ENCODE measurements at regions not wholly inside any gene's neighbourhood (a gene's known extent, or its start where the extent isn't known, plus 50 kb on each side); places are given as distances from the start of the nearest gene placed in this dataset.

DNA sequence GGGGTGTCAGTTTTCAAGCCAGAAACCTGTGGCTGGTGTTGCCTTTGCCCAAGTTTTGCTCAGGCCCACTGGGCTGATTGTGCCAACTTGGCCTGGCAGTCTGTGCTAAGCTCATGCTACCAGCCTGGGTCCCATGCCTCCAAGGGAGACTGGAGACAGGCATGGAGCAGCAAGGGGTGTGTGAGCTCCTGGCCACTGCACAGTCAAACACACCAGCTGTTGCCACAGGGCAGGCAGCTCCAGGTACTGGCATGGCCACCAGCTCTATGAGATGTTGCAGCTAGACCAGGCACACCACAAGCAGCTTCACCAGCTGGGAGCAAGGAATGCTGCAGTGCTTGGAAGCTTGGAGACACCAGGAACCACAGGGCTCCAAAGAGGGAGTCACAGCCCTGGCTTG is 638.8 kb downstream of the PLOD2 start:
- Mint-ChIP-seq H3K9me3 (peaks cover 0 to 9% (median 2%) of the 10 kb centered on the region in 7 donors), H3K4me3 (no peak overlapping the region), H3K27ac (no peak overlapping the region), H3K4me1 (no peaks in the 10 kb centered on the region), H3K36me3 (no peaks in the 10 kb centered on the region), H3K27me3 (ENCODE audit: low read depth in 3 of 3) (no peaks in the 10 kb centered on the region)
- peaks cover 5 to 14% of the 10 kb centered on the region in 2 donors for H3K9me3 ChIP-seq (replicated peaks in 1 of 2; ENCODE audit: control insufficient read depth in 1 of 2, insufficient read depth in 1 of 2, low read length in 2 of 2)
- DNase-seq, result no peak
- no peaks in the 10 kb centered on the region for H3K79me2 ChIP-seq (ENCODE audit: insufficient read depth, low read length)
- TF ChIP-seq, protein P1, sequence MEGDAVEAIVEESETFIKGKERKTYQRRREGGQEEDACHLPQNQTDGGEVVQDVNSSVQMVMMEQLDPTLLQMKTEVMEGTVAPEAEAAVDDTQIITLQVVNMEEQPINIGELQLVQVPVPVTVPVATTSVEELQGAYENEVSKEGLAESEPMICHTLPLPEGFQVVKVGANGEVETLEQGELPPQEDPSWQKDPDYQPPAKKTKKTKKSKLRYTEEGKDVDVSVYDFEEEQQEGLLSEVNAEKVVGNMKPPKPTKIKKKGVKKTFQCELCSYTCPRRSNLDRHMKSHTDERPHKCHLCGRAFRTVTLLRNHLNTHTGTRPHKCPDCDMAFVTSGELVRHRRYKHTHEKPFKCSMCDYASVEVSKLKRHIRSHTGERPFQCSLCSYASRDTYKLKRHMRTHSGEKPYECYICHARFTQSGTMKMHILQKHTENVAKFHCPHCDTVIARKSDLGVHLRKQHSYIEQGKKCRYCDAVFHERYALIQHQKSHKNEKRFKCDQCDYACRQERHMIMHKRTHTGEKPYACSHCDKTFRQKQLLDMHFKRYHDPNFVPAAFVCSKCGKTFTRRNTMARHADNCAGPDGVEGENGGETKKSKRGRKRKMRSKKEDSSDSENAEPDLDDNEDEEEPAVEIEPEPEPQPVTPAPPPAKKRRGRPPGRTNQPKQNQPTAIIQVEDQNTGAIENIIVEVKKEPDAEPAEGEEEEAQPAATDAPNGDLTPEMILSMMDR (IDR thresholded peaks at IDR 0.05), result no peak
- no peaks in the 10 kb centered on the region for H3K27me3 ChIP-seq (ENCODE audit: control insufficient read depth in 2 of 2, insufficient read depth in 2 of 2, low read length in 2 of 2)
- H2AFZ ChIP-seq (ENCODE audit: insufficient read depth, low read depth, low read length, poor library complexity, severe bottlenecking), result no peak overlapping the region
- no peak overlapping the region for H3K27ac ChIP-seq (ENCODE audit: low read depth in 1 of 2, low read length in 2 of 2)
- intact Hi-C loops (cut with micrococcal nuclease), result no loop called here
- no peaks in the 10 kb centered on the region for H3K4me1 ChIP-seq (ENCODE audit: control insufficient read depth in 1 of 2, insufficient read depth in 2 of 2, low read length in 2 of 2)
- H3K4me3 ChIP-seq (replicated peaks in 1 of 3; ENCODE audit: low read depth in 2 of 3, low read length in 3 of 3), result no peak overlapping the region
- H4K20me1 ChIP-seq (ENCODE audit: insufficient read depth, low read length), result no peaks in the 10 kb centered on the region
- no peaks in the 10 kb centered on the region for H3K36me3 ChIP-seq (replicated peaks in 1 of 2; ENCODE audit: control insufficient read depth in 1 of 2, insufficient read depth in 2 of 2, low read length in 2 of 2)
- no peak overlapping the region for H3K9ac ChIP-seq (ENCODE audit: insufficient read depth, low read length, poor library complexity, severe bottlenecking)
- no peak overlapping the region for H3K4me2 ChIP-seq (replicated peaks; ENCODE audit: extremely low read depth, low read length, poor library complexity, severe bottlenecking)

DNA sequence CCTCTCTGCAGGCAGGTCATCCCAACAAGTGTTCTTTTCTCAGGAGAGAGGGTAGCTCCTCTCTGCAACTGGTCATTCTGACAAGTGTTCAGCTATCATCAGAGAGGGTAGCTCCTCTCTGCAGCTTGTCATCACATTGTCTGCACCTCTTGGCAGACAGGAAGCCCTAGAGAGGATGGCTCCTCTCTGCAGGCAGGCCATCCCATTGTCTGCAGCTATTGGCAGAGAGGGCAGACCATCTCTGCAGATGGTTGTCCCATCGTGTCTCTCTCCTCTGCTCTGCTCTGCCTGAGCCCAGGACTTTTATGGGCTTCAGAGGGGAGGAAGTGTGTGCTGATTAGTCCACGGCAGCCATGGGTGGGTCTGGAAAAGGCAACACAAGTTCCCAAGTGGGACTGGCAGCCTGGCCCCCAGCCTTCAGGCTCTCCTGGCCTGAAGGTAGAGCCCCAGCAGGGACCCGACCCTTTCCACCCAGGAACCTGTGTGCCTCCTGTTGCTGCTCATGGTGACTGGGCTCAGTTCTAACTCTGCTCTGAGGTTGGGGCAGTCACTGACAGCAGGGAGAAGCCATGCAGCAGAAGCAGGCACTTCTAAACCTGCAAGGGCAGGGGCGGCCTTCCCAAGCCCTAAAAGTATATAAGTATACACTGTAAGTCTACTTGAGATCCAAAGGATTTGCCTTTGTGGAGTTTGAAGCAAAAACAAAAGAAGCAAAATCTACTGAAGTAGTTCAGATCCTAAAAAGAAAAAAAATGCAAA is 637.9 kb downstream of the PLOD2 start:
- peaks cover 0 to 9% (median 2%) of the 10 kb centered on the region in 7 donors for H3K9me3 Mint-ChIP-seq
- intact Hi-C loops (cut with micrococcal nuclease), result no loop called here
- WGBS (ENCODE audit: insufficient coverage), result 80% methylated on average over 3 of the region's 4 CpGs
- no peak for DNase-seq
- H3K9me3 ChIP-seq (replicated peaks in 1 of 2; ENCODE audit: control insufficient read depth in 1 of 2, insufficient read depth in 1 of 2, low read length in 2 of 2), result peaks cover 5 to 14% of the 10 kb centered on the region in 2 donors
- H3K27me3 ChIP-seq (ENCODE audit: control insufficient read depth in 2 of 2, insufficient read depth in 2 of 2, low read length in 2 of 2), result no peaks in the 10 kb centered on the region
- no peaks in the 10 kb centered on the region for H3K4me1 Mint-ChIP-seq
- H3K9ac ChIP-seq (ENCODE audit: insufficient read depth, low read length, poor library complexity, severe bottlenecking), result no peak overlapping the region
- H2AFZ ChIP-seq (ENCODE audit: insufficient read depth, low read depth, low read length, poor library complexity, severe bottlenecking), result no peak overlapping the region
- no peaks in the 10 kb centered on the region for H3K79me2 ChIP-seq (ENCODE audit: insufficient read depth, low read length)
- no peak overlapping the region for H3K27ac ChIP-seq (ENCODE audit: low read depth in 1 of 2, low read length in 2 of 2)
- no peaks in the 10 kb centered on the region for H4K20me1 ChIP-seq (ENCODE audit: insufficient read depth, low read length)
- no peaks in the 10 kb centered on the region for H3K4me1 ChIP-seq (ENCODE audit: control insufficient read depth in 1 of 2, insufficient read depth in 2 of 2, low read length in 2 of 2)
- no peak overlapping the region for H3K27ac Mint-ChIP-seq
- no peak overlapping the region for H3K4me3 ChIP-seq (replicated peaks in 1 of 3; ENCODE audit: low read depth in 2 of 3, low read length in 3 of 3)
- no peak overlapping the region for H3K4me3 Mint-ChIP-seq
- H3K36me3 Mint-ChIP-seq, result no peaks in the 10 kb centered on the region
- TF ChIP-seq, protein P1 (IDR thresholded peaks at IDR 0.05), result no peak
- no peak overlapping the region for H3K4me2 ChIP-seq (replicated peaks; ENCODE audit: extremely low read depth, low read length, poor library complexity, severe bottlenecking)
- no peaks in the 10 kb centered on the region for H3K36me3 ChIP-seq (replicated peaks in 1 of 2; ENCODE audit: control insufficient read depth in 1 of 2, insufficient read depth in 2 of 2, low read length in 2 of 2)
- no peaks in the 10 kb centered on the region for H3K27me3 Mint-ChIP-seq (ENCODE audit: low read depth in 3 of 3)

All from CD14-positive monocyte (primary cell).